ENCODE measurements at regions not wholly inside any gene's neighbourhood (a gene's known extent, or its start where the extent isn't known, plus 50 kb on each side); places are given as distances from the start of the nearest gene placed in this dataset.

DNA sequence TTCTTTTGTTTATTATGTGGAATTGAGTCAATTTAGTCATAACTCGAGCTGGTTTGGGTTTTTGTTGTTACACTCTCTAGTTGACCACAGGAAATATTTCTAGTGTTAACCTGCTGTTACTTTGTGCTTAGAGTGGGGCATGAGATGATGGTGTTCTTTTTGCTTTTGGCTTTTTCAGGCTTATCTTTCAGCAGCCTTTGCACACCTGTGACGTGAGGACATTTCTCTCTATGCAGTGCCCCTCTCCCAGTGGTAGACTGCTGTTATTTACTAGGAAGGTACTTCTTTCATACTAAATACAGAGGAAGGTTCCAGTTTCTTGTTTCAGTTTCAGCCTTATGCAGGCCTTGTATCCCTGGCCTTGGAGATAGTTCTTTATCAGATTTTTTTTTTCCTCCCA lies 766.8 kb upstream of the MAN1A1 start:
- TF ChIP-seq, protein P1, sequence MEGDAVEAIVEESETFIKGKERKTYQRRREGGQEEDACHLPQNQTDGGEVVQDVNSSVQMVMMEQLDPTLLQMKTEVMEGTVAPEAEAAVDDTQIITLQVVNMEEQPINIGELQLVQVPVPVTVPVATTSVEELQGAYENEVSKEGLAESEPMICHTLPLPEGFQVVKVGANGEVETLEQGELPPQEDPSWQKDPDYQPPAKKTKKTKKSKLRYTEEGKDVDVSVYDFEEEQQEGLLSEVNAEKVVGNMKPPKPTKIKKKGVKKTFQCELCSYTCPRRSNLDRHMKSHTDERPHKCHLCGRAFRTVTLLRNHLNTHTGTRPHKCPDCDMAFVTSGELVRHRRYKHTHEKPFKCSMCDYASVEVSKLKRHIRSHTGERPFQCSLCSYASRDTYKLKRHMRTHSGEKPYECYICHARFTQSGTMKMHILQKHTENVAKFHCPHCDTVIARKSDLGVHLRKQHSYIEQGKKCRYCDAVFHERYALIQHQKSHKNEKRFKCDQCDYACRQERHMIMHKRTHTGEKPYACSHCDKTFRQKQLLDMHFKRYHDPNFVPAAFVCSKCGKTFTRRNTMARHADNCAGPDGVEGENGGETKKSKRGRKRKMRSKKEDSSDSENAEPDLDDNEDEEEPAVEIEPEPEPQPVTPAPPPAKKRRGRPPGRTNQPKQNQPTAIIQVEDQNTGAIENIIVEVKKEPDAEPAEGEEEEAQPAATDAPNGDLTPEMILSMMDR (IDR thresholded peaks at IDR 0.05; ENCODE audit: insufficient read depth, low read length): no peak
- no peak for TF ChIP-seq GABPA (IDR thresholded peaks at IDR 0.05; ENCODE audit: low read depth)

Data from HL-60 (cell line).